ENCODE measurements at regions not wholly inside any gene's neighbourhood (a gene's known extent, or its start where the extent isn't known, plus 50 kb on each side); places are given as distances from the start of the nearest gene placed in this dataset.

DNA sequence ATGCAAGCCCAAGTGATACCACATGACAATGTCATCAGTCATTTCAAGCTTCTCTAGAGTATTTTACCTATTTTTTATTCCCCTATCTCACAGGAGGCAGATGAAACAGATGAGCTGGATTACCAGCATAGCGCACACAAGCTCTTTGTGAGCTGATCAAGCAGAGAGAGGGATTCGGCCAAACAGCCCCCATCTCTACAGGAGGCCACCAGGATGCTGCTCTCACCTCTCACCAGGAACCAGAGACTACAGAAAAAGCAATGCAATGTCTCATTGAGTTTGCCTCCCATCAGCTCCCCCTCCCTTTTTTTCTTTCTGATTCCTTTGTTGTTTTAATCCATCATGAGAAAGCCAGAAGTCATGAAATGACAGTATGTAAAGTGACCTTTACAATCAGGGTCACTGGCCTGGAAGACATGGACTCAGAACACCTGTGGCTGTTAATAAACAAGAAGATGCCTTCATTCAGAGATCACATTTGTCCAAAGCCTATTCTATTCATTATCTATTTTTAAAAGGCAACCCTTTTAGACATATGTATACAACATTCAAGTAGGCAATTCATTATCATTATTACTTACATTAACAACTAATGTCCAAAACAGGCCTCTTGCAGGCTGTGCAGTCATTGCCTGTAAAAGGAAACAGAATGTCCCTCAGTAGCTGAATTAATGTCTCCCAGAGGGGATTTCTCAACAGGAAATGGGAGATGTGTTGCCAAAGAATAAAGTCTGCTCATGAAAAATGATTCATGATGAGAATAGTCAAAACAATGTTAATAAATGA, 656.6 kb downstream of the TBC1D4 start:
- intact Hi-C loops (cut with DNase I): no loop called here
- H3K4me1 ChIP-seq: no peaks in the 10 kb centered on the region
- H3K4me3 ChIP-seq: no peak overlapping the region
- H3K27me3 ChIP-seq: no peaks in the 10 kb centered on the region
- no peak for DNase-seq
- no peak overlapping the region for H3K9ac ChIP-seq (ENCODE audit: low read depth in 2 of 2, low read length in 2 of 2)
- no peaks in the 10 kb centered on the region for H3K36me3 ChIP-seq
- no peak overlapping the region for H3K27ac ChIP-seq
- TF ChIP-seq, protein P1, sequence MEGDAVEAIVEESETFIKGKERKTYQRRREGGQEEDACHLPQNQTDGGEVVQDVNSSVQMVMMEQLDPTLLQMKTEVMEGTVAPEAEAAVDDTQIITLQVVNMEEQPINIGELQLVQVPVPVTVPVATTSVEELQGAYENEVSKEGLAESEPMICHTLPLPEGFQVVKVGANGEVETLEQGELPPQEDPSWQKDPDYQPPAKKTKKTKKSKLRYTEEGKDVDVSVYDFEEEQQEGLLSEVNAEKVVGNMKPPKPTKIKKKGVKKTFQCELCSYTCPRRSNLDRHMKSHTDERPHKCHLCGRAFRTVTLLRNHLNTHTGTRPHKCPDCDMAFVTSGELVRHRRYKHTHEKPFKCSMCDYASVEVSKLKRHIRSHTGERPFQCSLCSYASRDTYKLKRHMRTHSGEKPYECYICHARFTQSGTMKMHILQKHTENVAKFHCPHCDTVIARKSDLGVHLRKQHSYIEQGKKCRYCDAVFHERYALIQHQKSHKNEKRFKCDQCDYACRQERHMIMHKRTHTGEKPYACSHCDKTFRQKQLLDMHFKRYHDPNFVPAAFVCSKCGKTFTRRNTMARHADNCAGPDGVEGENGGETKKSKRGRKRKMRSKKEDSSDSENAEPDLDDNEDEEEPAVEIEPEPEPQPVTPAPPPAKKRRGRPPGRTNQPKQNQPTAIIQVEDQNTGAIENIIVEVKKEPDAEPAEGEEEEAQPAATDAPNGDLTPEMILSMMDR (IDR thresholded peaks at IDR 0.05): no peak
- H3K9me3 ChIP-seq: no peaks in the 10 kb centered on the region

DNA sequence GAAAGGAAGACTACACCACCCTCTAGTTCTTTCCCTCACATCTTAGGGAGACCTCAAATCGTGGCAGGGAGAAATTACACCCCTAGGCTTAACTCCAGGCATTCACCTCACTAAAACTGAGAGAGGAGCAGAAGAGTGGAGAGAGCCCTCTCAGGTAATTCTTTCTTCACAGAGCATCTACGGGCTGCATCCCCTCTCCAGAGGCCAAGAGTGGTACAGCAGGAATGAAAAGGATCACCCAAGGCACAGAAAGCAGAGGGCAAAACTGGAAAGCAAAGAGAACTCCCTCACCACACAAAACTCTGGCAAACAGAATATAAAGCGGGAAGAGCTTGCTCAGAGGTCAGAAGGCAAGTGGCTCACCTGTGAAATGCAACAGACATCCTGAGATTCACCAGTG, 661.2 kb downstream of the TBC1D4 start:
- no peak overlapping the region for H3K27ac ChIP-seq
- H3K27me3 ChIP-seq: no peaks in the 10 kb centered on the region
- no peaks in the 10 kb centered on the region for H3K9me3 ChIP-seq
- intact Hi-C loops (cut with DNase I): no loop called here
- H3K36me3 ChIP-seq: no peaks in the 10 kb centered on the region
- no peak for DNase-seq
- no peak overlapping the region for H3K4me3 ChIP-seq
- no peaks in the 10 kb centered on the region for H3K4me1 ChIP-seq
- TF ChIP-seq, protein P1 (IDR thresholded peaks at IDR 0.05): no peak
- H3K9ac ChIP-seq (ENCODE audit: low read depth in 2 of 2, low read length in 2 of 2): no peak overlapping the region

DNA sequence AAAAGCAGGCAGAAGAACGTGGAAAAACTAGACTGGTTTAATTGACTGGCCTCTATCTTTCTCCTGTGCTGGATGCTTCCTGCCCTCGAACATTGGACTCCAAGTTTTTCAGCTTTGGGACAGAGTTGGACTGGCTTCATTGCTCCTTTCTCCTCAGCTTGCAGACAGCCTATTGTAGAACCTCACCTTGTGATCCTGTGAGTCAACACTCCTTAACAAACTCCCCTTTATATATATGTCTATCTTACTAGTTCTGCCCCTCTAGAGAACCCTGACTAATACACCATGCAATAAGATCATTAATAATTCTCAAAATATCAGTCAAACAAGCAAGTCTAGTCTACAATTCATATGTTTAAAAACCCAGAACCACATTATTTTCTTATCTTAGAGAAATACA, 662.4 kb downstream of the TBC1D4 start:
- intact Hi-C loops (cut with DNase I): no loop called here
- TF ChIP-seq, protein P1 (IDR thresholded peaks at IDR 0.05): no peak
- Histone ChIP-seq H3K9ac (ENCODE audit: low read depth in 2 of 2, low read length in 2 of 2) (no peak overlapping the region), H3K4me3 (no peak overlapping the region), H3K4me1 (no peaks in the 10 kb centered on the region), H3K36me3 (no peaks in the 10 kb centered on the region), H3K27ac (no peak overlapping the region), H3K9me3 (no peaks in the 10 kb centered on the region), H3K27me3 (no peaks in the 10 kb centered on the region)
- no peak for DNase-seq

DNA sequence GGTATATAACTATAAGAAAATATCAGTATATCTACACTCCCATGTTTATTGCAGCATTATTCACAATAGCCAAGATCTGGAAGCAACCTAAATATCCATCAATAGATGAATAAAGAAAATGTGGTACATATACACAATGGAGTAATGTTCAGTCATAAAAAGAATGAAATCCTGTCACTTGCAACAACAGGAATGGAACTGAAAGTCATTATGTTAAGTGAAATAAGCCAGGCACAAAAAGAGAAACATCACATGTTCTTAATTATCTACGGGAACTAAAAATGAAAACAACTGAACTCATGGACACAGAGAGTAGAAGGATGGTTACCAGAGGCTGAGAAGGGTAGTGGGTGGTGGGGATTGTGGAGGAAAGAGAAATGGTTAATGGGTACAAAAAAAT, 665.2 kb downstream of the TBC1D4 start:
- Histone ChIP-seq H3K4me3 (no peak overlapping the region), H3K9ac (ENCODE audit: low read depth in 2 of 2, low read length in 2 of 2) (no peak overlapping the region), H3K9me3 (no peaks in the 10 kb centered on the region), H3K27ac (no peak overlapping the region), H3K4me1 (no peaks in the 10 kb centered on the region), H3K27me3 (no peaks in the 10 kb centered on the region), H3K36me3 (no peaks in the 10 kb centered on the region)
- no peak for DNase-seq
- intact Hi-C loops (cut with DNase I): no loop called here
- TF ChIP-seq, protein P1 (IDR thresholded peaks at IDR 0.05): no peak

DNA sequence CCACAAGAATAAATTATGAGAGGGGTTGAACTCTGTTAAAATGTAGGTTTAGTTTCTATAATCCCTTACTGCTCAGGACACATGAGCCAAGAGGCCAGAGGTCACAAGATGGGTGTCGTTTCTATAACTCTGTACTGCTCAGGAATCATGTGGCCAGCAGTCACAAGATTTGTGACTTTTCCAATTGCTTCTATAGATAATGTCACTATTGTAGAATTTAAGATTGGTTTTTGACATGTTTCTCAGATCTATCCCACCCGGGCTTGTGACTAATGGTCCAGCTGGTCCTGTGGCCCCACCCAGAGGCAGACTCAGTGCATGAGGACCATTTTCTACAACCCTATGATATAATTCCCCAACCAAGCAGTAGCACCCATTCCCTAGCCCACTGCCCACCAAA, 662.0 kb upstream of the KLF12 start:
- H3K27me3 ChIP-seq: no peaks in the 10 kb centered on the region
- no peak overlapping the region for H3K4me3 ChIP-seq
- intact Hi-C loops (cut with DNase I): no loop called here
- no peaks in the 10 kb centered on the region for H3K9me3 ChIP-seq
- H3K36me3 ChIP-seq: no peaks in the 10 kb centered on the region
- no peaks in the 10 kb centered on the region for H3K4me1 ChIP-seq
- H3K9ac ChIP-seq (ENCODE audit: low read depth in 2 of 2, low read length in 2 of 2): no peak overlapping the region
- no peak overlapping the region for H3K27ac ChIP-seq
- TF ChIP-seq, protein P1 (IDR thresholded peaks at IDR 0.05): no peak
- no peak for DNase-seq

Data from colonic mucosa (tissue), 4 donors.